Activated CD4-positive, alpha-beta T cell treated with anti-CD3 and anti-CD28 coated beads, Interleukin-10, Interleukin-2, amounts not matched to agents 100 ng/mL and 50 ng/mL, durations not matched to agents 16 hours and 8 hours (primary cell): ENCODE measurements at regions not wholly inside any gene's neighbourhood (a gene's known extent, or its start where the extent isn't known, plus 50 kb on each side); places are given as distances from the start of the nearest gene placed in this dataset.

Experiments used
- DNase-seq: peaks from one replicate; pipeline ENCODE4 v3.0.0-alpha.2; 2020

GRCh38 chr1:17933971-17934370 is 173.6 kb upstream of the IGSF21 start:
- DNase-seq, result no peak

DNA sequence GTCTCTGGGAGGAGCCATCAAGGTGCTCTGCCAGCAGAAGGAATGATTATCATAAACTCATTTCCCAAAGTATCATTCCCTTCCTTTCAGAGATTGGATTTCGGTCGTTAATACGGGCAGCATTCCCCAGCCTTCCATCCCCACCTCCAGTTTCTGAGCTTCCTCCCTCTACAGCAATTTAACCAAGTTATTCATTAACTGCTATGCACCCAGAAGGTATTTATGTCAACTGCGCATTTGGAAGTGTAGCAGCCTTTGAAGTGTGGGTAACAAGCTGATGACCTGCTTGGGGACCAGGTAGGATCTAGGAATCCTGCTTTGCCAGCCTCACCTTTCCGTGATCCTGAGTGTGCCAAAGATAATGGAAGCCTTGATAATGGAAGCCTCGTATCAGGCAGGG is 172.4 kb upstream of the IGSF21 start:
- no peak for DNase-seq

DNA sequence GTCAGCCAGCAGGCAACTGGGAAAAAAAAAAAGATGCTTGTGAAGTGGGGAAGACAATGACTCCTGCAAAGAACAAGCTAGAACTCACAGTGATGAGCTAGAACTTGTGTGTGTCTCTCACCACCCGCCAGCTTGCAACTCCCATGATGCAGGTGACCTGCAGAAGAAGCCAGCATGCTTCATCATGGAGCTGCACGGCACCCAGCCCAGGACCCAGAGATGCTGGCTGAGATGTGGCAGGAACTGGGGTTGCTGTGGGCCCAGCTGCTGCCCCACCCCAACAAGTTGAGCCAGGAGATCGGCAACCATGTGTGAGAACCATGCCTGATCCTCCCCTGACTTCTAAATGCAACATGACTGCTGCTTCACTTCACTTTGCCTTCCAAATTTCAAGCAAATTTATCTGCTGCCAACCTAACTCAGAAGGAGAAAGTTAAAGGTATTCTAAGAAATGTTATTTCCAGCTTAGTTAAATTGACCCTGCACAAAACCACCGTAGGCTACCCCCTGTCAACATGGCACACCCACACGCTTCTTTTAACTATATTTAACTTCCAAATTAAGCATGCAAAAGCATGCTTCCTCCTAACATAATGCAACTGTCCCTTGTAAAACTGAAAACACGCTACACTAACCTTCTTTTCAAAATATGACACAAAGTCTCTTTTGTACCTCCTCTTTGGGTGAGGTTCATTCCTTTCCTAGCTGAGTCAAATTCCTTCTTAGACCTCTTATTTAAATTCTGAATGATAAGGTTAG is 166.0 kb upstream of the IGSF21 start:
- DNase-seq, result no peak

DNA sequence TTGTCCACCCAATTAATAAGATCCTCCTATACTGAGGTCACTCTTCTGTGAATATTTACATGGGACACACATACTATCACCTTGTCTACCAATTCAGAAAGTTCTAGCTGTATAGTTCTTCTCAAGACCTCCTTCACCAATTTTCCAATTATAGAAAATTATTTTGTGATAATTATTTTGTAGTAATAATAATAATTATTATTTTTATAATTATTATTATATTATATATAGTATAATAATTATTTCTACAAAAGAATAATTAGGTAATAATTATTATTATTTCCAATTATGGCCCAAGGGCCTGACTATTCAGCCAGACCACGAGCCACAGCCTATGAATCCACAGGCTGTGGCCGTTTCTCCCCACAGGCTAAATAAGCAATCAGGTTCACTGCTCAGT is 164.1 kb upstream of the IGSF21 start:
- no peak for DNase-seq

- DNase-seq, result no peak
These were observed 163.0 kb upstream of the IGSF21 start for GRCh38 chr1:17944646-17945045.

DNA sequence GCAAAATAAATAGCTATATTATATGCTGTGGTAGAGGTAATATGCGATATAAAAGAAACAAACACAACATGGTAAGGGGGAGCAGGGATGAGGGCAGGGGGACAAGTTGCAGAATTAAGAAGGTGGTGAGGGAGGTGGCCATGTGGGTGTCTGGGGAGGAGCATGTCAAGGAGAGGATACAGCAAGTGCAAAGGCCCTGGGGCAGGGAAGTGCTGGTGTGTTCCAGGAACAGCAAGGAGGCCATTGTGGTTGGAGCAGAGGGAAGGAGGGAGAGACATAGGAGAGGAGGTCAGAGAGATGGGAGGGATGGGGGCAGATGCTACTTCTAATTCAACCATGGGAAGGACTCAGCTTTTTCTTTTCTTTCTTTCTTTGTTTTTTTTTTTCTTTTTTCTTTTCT is 161.2 kb upstream of the IGSF21 start:
- no peak for DNase-seq

GRCh38 chr1:17948594-17948993 is 159.0 kb upstream of the IGSF21 start:
- no peak for DNase-seq

- no peak for DNase-seq
These were observed 158.1 kb upstream of the IGSF21 start for GRCh38 chr1:17949511-17949910.

- DNase-seq, result no peak
These were observed 156.9 kb upstream of the IGSF21 start for GRCh38 chr1:17950728-17951127.

DNA sequence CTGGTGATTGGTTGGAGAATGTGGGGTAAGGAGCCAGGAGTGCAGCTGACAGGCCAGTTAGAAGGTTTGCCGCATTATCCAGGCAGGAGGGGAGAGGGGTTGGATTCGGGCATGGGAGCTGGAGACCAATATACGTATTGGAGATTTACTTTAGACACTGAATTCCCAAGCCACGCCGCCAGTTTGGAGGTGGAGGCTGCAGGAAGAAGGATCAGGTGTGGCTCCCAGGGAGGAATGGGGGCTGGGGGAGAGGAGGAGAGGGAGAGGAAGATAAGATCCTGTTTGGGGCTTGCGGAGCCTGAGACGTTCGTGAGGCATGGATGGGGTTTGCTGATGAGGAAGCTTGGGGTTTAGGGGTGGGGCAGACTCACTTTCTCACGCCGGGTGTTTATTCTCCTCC is 155.1 kb upstream of the IGSF21 start:
- DNase-seq, result no peak

GRCh38 chr1:17953921-17954320 is 153.7 kb upstream of the IGSF21 start:
- no peak for DNase-seq

- no peak for DNase-seq
These were observed 152.0 kb upstream of the IGSF21 start for GRCh38 chr1:17955302-17956285.

DNA sequence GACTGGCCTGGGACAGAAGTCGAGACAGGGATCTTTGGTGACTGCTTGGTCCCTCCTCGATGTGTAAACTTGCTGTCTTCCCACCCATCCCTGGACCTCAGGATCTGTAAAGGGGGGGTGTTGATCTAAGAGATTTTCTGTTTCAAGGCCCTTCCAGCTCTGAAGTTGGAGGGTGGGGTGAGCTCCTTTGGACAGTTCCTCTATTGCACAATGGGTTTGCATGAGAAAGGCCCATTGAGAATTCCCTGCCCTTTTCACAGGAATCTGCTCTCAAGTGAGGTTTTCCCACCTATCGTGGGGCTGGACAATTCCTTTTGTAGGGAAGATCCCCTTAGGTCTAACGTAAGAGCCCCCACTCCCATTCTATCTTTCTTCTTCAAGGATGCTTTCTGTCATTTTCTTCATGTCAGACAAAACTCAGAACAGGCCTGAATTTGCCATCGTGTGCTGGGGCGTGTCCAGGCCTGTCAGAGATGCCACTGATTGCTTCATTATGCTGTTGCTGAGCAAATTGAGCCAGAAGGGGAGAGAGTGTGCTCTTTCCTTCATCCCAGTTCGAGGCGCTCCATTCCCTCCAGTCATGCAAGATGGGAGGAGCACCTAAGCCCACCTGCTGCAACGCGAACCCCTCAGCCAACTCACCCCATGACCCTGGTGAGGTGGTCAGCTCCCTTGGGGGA is 149.9 kb upstream of the IGSF21 start:
- no peak for DNase-seq

DNA sequence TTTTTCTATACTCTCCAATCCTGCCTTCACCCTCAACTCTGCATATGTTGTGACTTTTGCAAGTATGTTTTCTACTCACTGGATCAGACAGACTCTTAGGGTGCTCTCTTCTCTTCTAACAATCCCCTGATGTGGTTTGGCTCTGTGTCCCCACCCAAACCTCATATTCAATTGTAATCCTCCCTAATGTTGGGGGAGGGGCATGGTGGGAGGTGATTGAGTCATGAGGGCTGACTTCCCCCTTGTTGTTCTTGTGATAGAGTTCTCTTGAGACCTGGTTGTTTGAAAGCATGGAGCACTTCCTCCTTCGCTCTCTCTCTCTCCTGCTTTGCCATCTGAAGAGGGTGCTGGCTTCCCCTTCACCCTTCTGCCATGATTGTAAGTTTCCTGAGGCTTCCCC is 148.9 kb upstream of the IGSF21 start:
- DNase-seq, result no peak

DNA sequence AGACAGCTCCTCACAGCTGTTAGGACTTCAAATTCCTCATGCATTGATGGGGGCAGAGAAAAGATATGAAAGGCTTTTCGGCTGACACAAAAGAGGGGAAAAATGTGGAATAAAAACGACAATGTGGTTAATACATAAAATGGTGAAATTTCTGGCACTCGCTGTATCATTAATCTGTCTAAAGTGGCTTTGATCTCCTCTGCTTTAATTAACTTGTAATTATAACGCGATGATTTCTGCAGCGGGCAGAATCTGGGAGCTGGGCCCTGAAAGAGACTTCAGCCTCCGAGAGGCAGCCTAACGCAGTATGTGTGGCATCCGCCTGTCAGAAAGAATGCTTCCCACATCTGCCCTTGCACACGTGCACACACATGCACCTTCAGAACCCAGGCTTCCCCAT is 144.1 kb upstream of the IGSF21 start:
- no peak for DNase-seq

DNA sequence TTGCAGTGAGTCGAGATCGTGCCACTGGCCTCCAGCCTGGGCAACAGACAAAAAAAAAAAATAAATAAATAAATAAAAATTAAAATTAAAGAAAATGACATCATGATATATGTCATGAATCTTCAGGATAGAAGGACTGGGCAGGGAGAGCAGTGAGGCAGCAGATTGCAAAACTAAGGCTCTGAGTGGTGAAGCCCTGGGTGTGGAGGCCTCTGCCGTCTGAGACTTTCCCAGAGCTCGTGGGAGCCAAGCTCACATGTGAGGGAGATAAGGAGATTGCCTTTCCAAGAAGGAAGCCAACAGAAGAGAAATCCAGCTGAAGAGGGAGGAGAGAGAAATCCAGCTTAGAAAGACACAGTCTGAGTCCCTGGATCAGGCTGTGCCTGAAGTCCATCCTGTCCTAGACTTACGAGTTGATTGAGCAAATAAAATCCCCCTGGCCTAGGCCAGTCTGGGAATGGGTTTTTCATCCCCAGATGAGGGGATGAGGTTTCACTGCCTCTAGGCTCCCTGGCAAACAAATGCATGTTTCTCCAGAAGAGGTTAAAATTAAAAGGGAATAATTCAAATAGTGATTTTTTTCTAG is 142.0 kb upstream of the IGSF21 start:
- DNase-seq, result no peak

DNA sequence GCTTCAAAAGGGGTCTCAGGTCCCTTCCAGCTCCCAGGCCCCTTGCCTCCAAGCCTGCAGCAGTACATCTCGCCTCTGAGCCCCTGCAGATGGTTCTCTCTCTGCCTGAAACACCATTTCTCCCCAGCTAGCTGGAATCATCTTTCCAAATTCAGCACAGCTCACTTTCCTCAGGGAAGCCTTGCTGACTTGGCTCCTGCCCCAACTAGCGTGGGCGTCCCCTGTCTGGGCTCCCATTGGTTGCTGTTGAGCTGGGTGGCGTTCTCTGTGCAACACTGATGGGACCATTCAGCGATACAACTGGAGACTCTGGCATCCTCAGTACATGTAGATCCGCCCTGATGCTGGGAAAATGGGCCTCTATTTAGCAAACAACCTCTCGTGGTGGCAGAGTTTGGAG is 141.3 kb upstream of the IGSF21 start:
- DNase-seq, result no peak

GRCh38 chr1:17967623-17968255 is 139.9 kb upstream of the IGSF21 start:
- no peak for DNase-seq

GRCh38 chr1:17970757-17971156 is 136.8 kb upstream of the IGSF21 start:
- DNase-seq, result no peak

DNA sequence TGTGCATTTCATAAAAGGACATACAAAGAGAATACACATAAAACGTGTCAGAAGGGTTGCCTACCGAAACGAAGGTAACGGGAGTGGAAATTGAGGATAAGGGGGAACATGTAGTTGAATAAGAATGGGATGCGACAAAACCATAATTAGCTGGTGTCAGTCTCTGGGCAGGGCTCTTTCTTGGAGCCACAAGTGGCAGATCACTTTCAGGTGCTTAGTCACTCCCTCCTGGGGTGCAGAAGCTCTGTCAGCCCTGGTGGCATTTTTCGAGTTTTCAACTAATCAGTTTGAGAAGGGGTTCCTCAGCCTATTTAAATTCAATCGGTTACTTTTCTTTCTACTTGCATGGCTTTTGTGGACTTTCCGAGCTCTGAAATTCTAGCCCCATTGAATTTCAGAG is 133.9 kb upstream of the IGSF21 start:
- no peak for DNase-seq

- no peak for DNase-seq
These were observed 130.7 kb upstream of the IGSF21 start for GRCh38 chr1:17976854-17977253.

GRCh38 chr1:17978016-17978415 is 129.6 kb upstream of the IGSF21 start:
- DNase-seq, result no peak

DNA sequence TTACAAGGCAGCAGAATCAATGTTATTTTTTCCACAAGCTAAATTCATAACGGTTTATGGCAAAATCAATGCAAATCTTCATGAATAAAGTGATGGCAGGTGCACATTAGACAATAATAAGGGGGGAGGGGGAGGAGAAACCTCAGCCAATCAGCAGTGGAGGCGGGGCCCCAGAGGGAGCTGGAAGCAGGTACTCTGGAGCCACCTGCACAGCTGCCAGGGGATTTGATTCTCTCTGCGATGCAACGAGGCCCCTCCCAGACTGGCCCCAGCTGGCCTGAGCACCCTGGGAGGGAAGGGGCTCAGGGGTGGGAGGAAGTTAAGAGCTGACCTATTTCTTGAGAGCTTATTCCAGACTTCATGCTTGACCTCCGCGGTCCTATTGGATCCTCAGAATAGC is 127.8 kb upstream of the IGSF21 start:
- DNase-seq, result no peak
